Mesenchymal stem cell (in vitro differentiated cells and primary cell): ENCODE measurements at regions not wholly inside any gene's neighbourhood (a gene's known extent, or its start where the extent isn't known, plus 50 kb on each side); places are given as distances from the start of the nearest gene placed in this dataset.

Experiments
- DNase-seq: peaks from one replicate; pipeline ENCODE4 v3.0.0-alpha.2; 2013
- H2AFZ ChIP-seq: one replicate; pipeline ENCODE4 v1.6.1; 2013; ENCODE audit warnings: low read depth, mild to moderate bottlenecking, control low read depth, inconsistent platforms, low read length, moderate library complexity
- H2AK5ac ChIP-seq: 2 replicates; pipeline ENCODE4 v1.6.1; 2013; ENCODE audit warnings: low read length, moderate library complexity, mild to moderate bottlenecking, inconsistent platforms; ENCODE audit not compliant: severe bottlenecking
- H2BK120ac ChIP-seq: one replicate; pipeline ENCODE4 v1.6.1; 2013; ENCODE audit warnings: low read depth, mild to moderate bottlenecking, inconsistent platforms, low read length, moderate library complexity
- H2BK12ac ChIP-seq, 2 experiments: one replicate each; pipeline ENCODE4 v1.6.1; 2013; ENCODE audit warnings: inconsistent platforms in 2 of 2, low read length in 2 of 2, mild to moderate bottlenecking in 2 of 2, moderate library complexity in 2 of 2, control low read depth in 1 of 2
- H2BK15ac ChIP-seq: one replicate; pipeline ENCODE4 v1.6.1; 2013; ENCODE audit warnings: mild to moderate bottlenecking, low read depth, inconsistent platforms; ENCODE audit not compliant: poor library complexity, severe bottlenecking
- H2BK5ac ChIP-seq: 2 replicates; pipeline ENCODE4 v1.6.1; 2013; ENCODE audit warnings: low read depth, mild to moderate bottlenecking, low read length, control low read depth, inconsistent platforms; ENCODE audit not compliant: poor library complexity, severe bottlenecking
- H3K14ac ChIP-seq, 2 experiments: one replicate each; pipeline ENCODE4 v1.6.1; 2013; ENCODE audit warnings: inconsistent platforms in 2 of 2, low read length in 2 of 2, control low read depth in 1 of 2, mild to moderate bottlenecking in 1 of 2, moderate library complexity in 1 of 2
- H3K18ac ChIP-seq, 2 experiments: one replicate each; pipeline ENCODE4 v1.6.1; 2013; ENCODE audit warnings: inconsistent platforms in 2 of 2, low read length in 2 of 2, control low read depth in 1 of 2, low read depth in 1 of 2, mild to moderate bottlenecking in 1 of 2
- H3K23ac ChIP-seq, 2 experiments: one replicate each; pipeline ENCODE4 v1.6.1; 2013; ENCODE audit warnings: inconsistent platforms in 2 of 2, low read length in 2 of 2, mild to moderate bottlenecking in 2 of 2, moderate library complexity in 2 of 2, control low read depth in 1 of 2
- H3K27ac ChIP-seq: 2 replicates; pipeline ENCODE4 v1.5.1; 2013; ENCODE audit warnings: mild to moderate bottlenecking, moderate library complexity, low read length, control low read depth, inconsistent platforms; ENCODE audit not compliant: poor library complexity, severe bottlenecking
- H3K27me3 ChIP-seq, 2 experiments: 2 replicates each; pipeline versions ENCODE4 v1.6.1 to v1.7.0; 2013; ENCODE audit warnings: low read length in 2 of 2, mild to moderate bottlenecking in 2 of 2, moderate library complexity in 2 of 2, control low read depth in 1 of 2, inconsistent platforms in 1 of 2; ENCODE audit not compliant: control insufficient read depth in 1 of 2, insufficient read depth in 1 of 2
- H3K36me3 ChIP-seq, 2 experiments: 2 replicates each; pipeline versions ENCODE4 v1.6.1 to v1.7.0; 2013; ENCODE audit warnings: low read length in 2 of 2, control low read depth in 1 of 2, inconsistent platforms in 1 of 2, low read depth in 1 of 2, mild to moderate bottlenecking in 1 of 2; ENCODE audit not compliant: insufficient read depth in 2 of 2, control insufficient read depth in 1 of 2
- H3K4ac ChIP-seq, 2 experiments: one replicate each; pipeline ENCODE4 v1.6.1; 2013; ENCODE audit warnings: inconsistent platforms in 2 of 2, low read length in 2 of 2, mild to moderate bottlenecking in 2 of 2, moderate library complexity in 2 of 2, control low read depth in 1 of 2, low read depth in 1 of 2
- H3K4me1 ChIP-seq: 2 replicates; pipeline ENCODE4 v1.6.1; 2013; ENCODE audit warnings: low read depth, low read length, control low read depth; ENCODE audit not compliant: control insufficient read depth, insufficient read depth
- H3K4me2 ChIP-seq: 2 replicates; pipeline ENCODE4 v1.6.1; 2013; ENCODE audit warnings: low read length, mild to moderate bottlenecking, inconsistent platforms; ENCODE audit not compliant: poor library complexity, severe bottlenecking
- H3K4me3 ChIP-seq, 2 experiments: 2 replicates each; pipeline versions ENCODE4 v1.5.1 to v1.7.0; 2013; ENCODE audit warnings: low read length in 2 of 2, mild to moderate bottlenecking in 2 of 2, control low read depth in 1 of 2, low read depth in 1 of 2; ENCODE audit not compliant: insufficient read depth in 1 of 2
- H3K79me1 ChIP-seq: replicated peaks from 2 replicates; pipeline ENCODE4 v1.6.1; 2013; ENCODE audit warnings: mild to moderate bottlenecking, control low read depth, low read length, inconsistent platforms; ENCODE audit not compliant: poor library complexity, severe bottlenecking
- H3K9ac ChIP-seq: 2 replicates; pipeline ENCODE4 v1.7.0; 2013; ENCODE audit warnings: mild to moderate bottlenecking, low read length, moderate library complexity
- H3K9me3 ChIP-seq: 2 replicates; pipeline ENCODE4 v1.7.0; 2013; ENCODE audit warnings: mild to moderate bottlenecking, low read length; ENCODE audit not compliant: control insufficient read depth
- H4K8ac ChIP-seq: one replicate; pipeline ENCODE4 v1.6.1; 2013; ENCODE audit warnings: inconsistent platforms, mild to moderate bottlenecking, low read length, moderate library complexity
- H4K91ac ChIP-seq: one replicate; pipeline ENCODE4 v1.6.1; 2013; ENCODE audit warnings: mild to moderate bottlenecking, low read length, inconsistent platforms
- WGBS: methylation state at CpG from one replicate; pipeline ENCODE4 v1.1.7; 2013; ENCODE audit warnings: mixed read lengths; 5-methylcytosine and 5-hydroxymethylcytosine counted together

- H3K27me3 ChIP-seq, result no peaks in the 10 kb centered on the region
Observed at GRCh38 chr4:157728215-157728614, 444.6 kb downstream of the GASK1B start.

GRCh38 chr4:157727163-157727562 lies 445.7 kb downstream of the GASK1B start:
- no peak overlapping the region for H2AK5ac ChIP-seq
- H3K4me2 ChIP-seq, result no peak overlapping the region
- H3K79me1 ChIP-seq, result no peaks in the 10 kb centered on the region
- H3K36me3 ChIP-seq, result no peaks in the 10 kb centered on the region
- H2BK120ac ChIP-seq, result no peak overlapping the region
- H4K8ac ChIP-seq, result no peak overlapping the region
- no peak overlapping the region for H3K18ac ChIP-seq
- no peaks in the 10 kb centered on the region for H3K9me3 ChIP-seq
- H4K91ac ChIP-seq, result no peak overlapping the region
- H3K23ac ChIP-seq, result no peak overlapping the region
- H2BK12ac ChIP-seq, result no peak overlapping the region
- H3K4ac ChIP-seq, result no peak overlapping the region
- H3K4me1 ChIP-seq, result peaks cover 1% of the 10 kb centered on the region
- 75% methylated on average over 2 of the region's 2 CpGs for WGBS
- no peak overlapping the region for H3K14ac ChIP-seq
- DNase-seq, result no peak
- no peak overlapping the region for H3K4me3 ChIP-seq
- H2BK5ac ChIP-seq, result no peak overlapping the region
- no peak overlapping the region for H2AFZ ChIP-seq
- no peak overlapping the region for H3K9ac ChIP-seq
- no peak overlapping the region for H3K27ac ChIP-seq
- H3K27me3 ChIP-seq, result no peaks in the 10 kb centered on the region
- no peak overlapping the region for H2BK15ac ChIP-seq

More at GRCh38 chr4:157728215-157728614, 444.6 kb downstream of the GASK1B start:
- Histone ChIP-seq H3K4me1 (peaks cover 1% of the 10 kb centered on the region), H4K91ac (no peak overlapping the region), H4K8ac (no peak overlapping the region), H2AFZ (no peak overlapping the region), H3K27ac (no peak overlapping the region), H2BK12ac (no peak overlapping the region), H3K14ac (no peak overlapping the region), H3K4me3 (no peak overlapping the region), H3K9me3 (no peaks in the 10 kb centered on the region), H3K4me2 (no peak overlapping the region), H3K79me1 (no peaks in the 10 kb centered on the region), H2BK120ac (no peak overlapping the region), H3K23ac (no peak overlapping the region), H3K4ac (no peak overlapping the region), H2BK5ac (no peak overlapping the region), H2BK15ac (no peak overlapping the region), H2AK5ac (no peak overlapping the region), H3K36me3 (no peaks in the 10 kb centered on the region), H3K9ac (no peak overlapping the region), H3K18ac (no peak overlapping the region)
- DNase-seq, result no peak
- 67% methylated on average over 3 of the region's 3 CpGs for WGBS

GRCh38 chr4:157722146-157722545 lies 450.7 kb downstream of the GASK1B start:
- no peak overlapping the region for H3K4me3 ChIP-seq
- no peak overlapping the region for H4K8ac ChIP-seq
- H3K9ac ChIP-seq, result no peak overlapping the region
- no peak overlapping the region for H2BK15ac ChIP-seq
- H2AFZ ChIP-seq, result no peak overlapping the region
- H3K27me3 ChIP-seq, result no peaks in the 10 kb centered on the region
- no peak overlapping the region for H4K91ac ChIP-seq
- no peak overlapping the region for H2BK120ac ChIP-seq
- no peak overlapping the region for H2BK5ac ChIP-seq
- H3K4me1 ChIP-seq, result peaks cover under 1% of the 10 kb centered on the region
- no peaks in the 10 kb centered on the region for H3K36me3 ChIP-seq
- no peak overlapping the region for H3K4me2 ChIP-seq
- H3K9me3 ChIP-seq, result no peaks in the 10 kb centered on the region
- H3K79me1 ChIP-seq, result no peaks in the 10 kb centered on the region
- no peak overlapping the region for H3K14ac ChIP-seq
- H2BK12ac ChIP-seq, result no peak overlapping the region
- no peak overlapping the region for H2AK5ac ChIP-seq
- no peak for DNase-seq
- no peak overlapping the region for H3K18ac ChIP-seq
- H3K4ac ChIP-seq, result no peak overlapping the region
- no peak overlapping the region for H3K23ac ChIP-seq
- no peak overlapping the region for H3K27ac ChIP-seq

- H2AK5ac ChIP-seq, result no peak overlapping the region
- WGBS, result 51% methylated on average over 2 of the region's 4 CpGs
Observed at GRCh38 chr4:157713342-157713741, 459.5 kb downstream of the GASK1B start.

More at GRCh38 chr4:157713342-157713741, 459.5 kb downstream of the GASK1B start:
- Histone ChIP-seq H3K27ac (no peak overlapping the region), H3K79me1 (no peaks in the 10 kb centered on the region), H2BK5ac (no peak overlapping the region), H2BK12ac (no peak overlapping the region), H3K9ac (no peak overlapping the region), H3K14ac (no peak overlapping the region), H3K4me3 (no peak overlapping the region), H3K23ac (no peak overlapping the region), H3K36me3 (no peaks in the 10 kb centered on the region), H3K4me2 (no peak overlapping the region), H3K18ac (no peak overlapping the region), H3K4me1 (no peaks in the 10 kb centered on the region), H2AFZ (no peak overlapping the region), H2BK15ac (no peak overlapping the region), H3K9me3 (no peaks in the 10 kb centered on the region), H4K8ac (no peak overlapping the region), H4K91ac (no peak overlapping the region), H2BK120ac (no peak overlapping the region), H3K4ac (no peak overlapping the region), H3K27me3 (no peaks in the 10 kb centered on the region)
- no peak for DNase-seq
